GM23338 (cell line): ENCODE measurements at regions not wholly inside any gene's neighbourhood (a gene's known extent, or its start where the extent isn't known, plus 50 kb on each side); places are given as distances from the start of the nearest gene placed in this dataset.
"Not testable (repeated sequence)": the region's sequence is repeated elsewhere in the genome, so short reads cannot be mapped to it uniquely, and the experiment has no call there.

Experiments
- CREB1 ChIP-seq: fragments of 250-450 bp; sonication (Bioruptor Pico); IDR thresholded peaks from 2 replicates; pipeline ENCODE4 v1.5.0; 2020; ENCODE audit warnings: low read depth, mild to moderate bottlenecking, moderate library complexity
- CTCF ChIP-seq, 2 experiments: fragments of 200-600 bp in 1 of 2; sonication (generic) in 1 of 2; conservative IDR thresholded peaks; 2 replicates each; pipeline versions ENCODE4 v1.5.1 to v1.6.1; 2016 to 2017; ENCODE audit warnings: antibody characterized with exemption in 2 of 2, low read depth in 2 of 2, mild to moderate bottlenecking in 2 of 2, moderate library complexity in 1 of 2
- ETS1 ChIP-seq: IDR thresholded peaks from 2 replicates; pipeline ENCODE4 v1.6.1; 2016; ENCODE audit warnings: antibody characterized with exemption
- EZH2 ChIP-seq: fragments of 200-600 bp; sonication (generic); IDR thresholded peaks from one replicate; pipeline ENCODE4 v1.8.0; 2017; ENCODE audit warnings: antibody characterized with exemption, mild to moderate bottlenecking, low read depth; ENCODE audit not compliant: unreplicated experiment
- EZH2phosphoT487 ChIP-seq: fragments of 200-600 bp; sonication (generic); IDR thresholded peaks from one replicate; pipeline ENCODE4 v1.8.1; 2018; ENCODE audit warnings: antibody characterized with exemption; ENCODE audit not compliant: unreplicated experiment
- JUNB ChIP-seq: IDR thresholded peaks from one replicate; pipeline ENCODE4 v1.6.1; 2016; ENCODE audit warnings: antibody characterized with exemption; ENCODE audit not compliant: unreplicated experiment
- NANOG ChIP-seq: IDR thresholded peaks from 2 replicates; pipeline ENCODE4 v1.6.1; 2016; ENCODE audit warnings: antibody characterized with exemption, borderline replicate concordance
- POLR2AphosphoS5 ChIP-seq: IDR thresholded peaks from 2 replicates; pipeline ENCODE4 v1.6.1; 2016; ENCODE audit warnings: antibody characterized with exemption, low read depth
- REST ChIP-seq: IDR thresholded peaks from one replicate; pipeline ENCODE4 v1.6.1; 2018; ENCODE audit warnings: antibody characterized with exemption; ENCODE audit not compliant: unreplicated experiment
- ZNF114 ChIP-seq: fragments of 250-450 bp; sonication (Bioruptor Pico); IDR thresholded peaks from 2 replicates; pipeline ENCODE4 v1.5.0; 2020; ENCODE audit warnings: mild to moderate bottlenecking, moderate library complexity
- ZNF331 ChIP-seq: fragments of 250-450 bp; sonication (Bioruptor Pico); IDR thresholded peaks from 2 replicates; pipeline ENCODE4 v1.5.0; 2020; ENCODE audit warnings: low read depth, mild to moderate bottlenecking, moderate library complexity
- ZNF462 ChIP-seq: fragments of 250-450 bp; sonication (Bioruptor Pico); IDR thresholded peaks from 2 replicates; pipeline ENCODE4 v1.5.0; 2020; ENCODE audit warnings: mild to moderate bottlenecking, moderate library complexity

- TF ChIP-seq CTCF (conservative IDR thresholded peaks at IDR 0.05; ENCODE audit: low read depth in 2 of 2); ZNF331 (CRISPR knock-in tag); EZH2phosphoT487; POLR2AphosphoS5; JUNB; ETS1; CREB1 (CRISPR knock-in tag); EZH2; ZNF462 (CRISPR knock-in tag); REST; NANOG; ZNF114 (CRISPR knock-in tag): not testable (repeated sequence)
Observed at GRCh38 chrY:3171074-3171473, 235.9 kb downstream of the ZFY start.
